Rectal smooth muscle tissue (tissue), 1 donor: ENCODE measurements at regions not wholly inside any gene's neighbourhood (a gene's known extent, or its start where the extent isn't known, plus 50 kb on each side); places are given as distances from the start of the nearest gene placed in this dataset.

Experiments used
- H3K27ac ChIP-seq: one replicate; pipeline ENCODE4 v1.7.0; 2013; ENCODE audit warnings: low read depth, low read length, inconsistent platforms
- H3K27me3 ChIP-seq: one replicate; pipeline ENCODE4 v1.7.0; 2013; ENCODE audit warnings: low read length; ENCODE audit not compliant: control insufficient read depth, insufficient read depth
- H3K36me3 ChIP-seq: one replicate; pipeline ENCODE4 v1.7.0; 2013; ENCODE audit warnings: low read length; ENCODE audit not compliant: control insufficient read depth, insufficient read depth
- H3K4me1 ChIP-seq: one replicate; pipeline ENCODE4 v1.7.0; 2013; ENCODE audit warnings: low read length; ENCODE audit not compliant: control insufficient read depth, insufficient read depth
- H3K4me3 ChIP-seq: one replicate; pipeline ENCODE4 v1.7.0; 2013; ENCODE audit warnings: low read length
- H3K9ac ChIP-seq: one replicate; pipeline ENCODE4 v1.7.0; 2013; ENCODE audit warnings: low read length

DNA sequence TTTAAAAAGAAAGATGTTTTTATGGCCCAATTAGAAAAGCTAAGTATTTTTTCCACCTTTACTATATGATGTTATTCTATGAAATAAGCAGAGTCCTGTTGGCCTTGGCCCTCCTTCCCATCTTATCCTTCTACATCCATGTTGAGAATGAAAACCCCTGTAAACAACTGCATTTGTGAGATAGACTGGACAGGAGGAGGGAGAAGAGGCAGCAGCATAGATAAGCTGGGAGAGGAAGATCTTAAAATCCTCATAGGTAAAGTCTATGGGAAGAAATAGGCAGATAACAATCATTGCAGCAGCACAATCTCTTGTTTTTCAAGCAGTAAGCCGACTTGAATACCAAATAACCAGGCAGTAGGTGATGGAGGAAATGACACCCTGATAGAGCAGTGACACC lies 207.6 kb upstream of the PARD3B start:
- Histone ChIP-seq H3K4me3 (no peak overlapping the region), H3K4me1 (peaks cover 5% of the 10 kb centered on the region), H3K27ac (no peak overlapping the region), H3K36me3 (no peaks in the 10 kb centered on the region), H3K27me3 (no peaks in the 10 kb centered on the region), H3K9ac (no peak overlapping the region)

DNA sequence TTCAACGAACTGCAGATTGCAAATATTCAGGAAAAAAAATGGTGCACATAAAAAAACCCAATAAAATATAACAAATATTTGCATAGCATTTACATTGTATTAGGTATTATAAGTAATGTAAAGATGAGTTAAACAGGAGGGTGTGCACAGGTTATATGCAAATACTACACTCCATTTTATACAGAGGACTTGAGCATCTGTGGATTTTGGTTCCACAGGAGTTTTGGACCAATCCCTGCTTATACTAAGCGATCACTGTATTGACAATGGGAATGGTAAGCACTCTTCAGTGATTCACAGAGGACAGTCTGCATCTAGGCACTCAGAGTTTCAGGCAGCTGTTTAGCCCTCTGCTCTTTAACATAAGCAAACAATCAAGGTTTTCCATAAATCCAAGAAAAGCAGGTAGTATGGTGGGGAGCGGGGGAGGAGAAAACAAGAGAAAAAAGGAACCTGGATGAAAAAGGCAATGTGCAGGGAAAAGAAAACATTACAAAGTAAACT lies 206.0 kb upstream of the PARD3B start:
- no peaks in the 10 kb centered on the region for H3K27me3 ChIP-seq
- no peak overlapping the region for H3K9ac ChIP-seq
- H3K36me3 ChIP-seq, result no peaks in the 10 kb centered on the region
- peaks cover 5% of the 10 kb centered on the region for H3K4me1 ChIP-seq
- H3K27ac ChIP-seq, result no peak overlapping the region
- no peak overlapping the region for H3K4me3 ChIP-seq

DNA sequence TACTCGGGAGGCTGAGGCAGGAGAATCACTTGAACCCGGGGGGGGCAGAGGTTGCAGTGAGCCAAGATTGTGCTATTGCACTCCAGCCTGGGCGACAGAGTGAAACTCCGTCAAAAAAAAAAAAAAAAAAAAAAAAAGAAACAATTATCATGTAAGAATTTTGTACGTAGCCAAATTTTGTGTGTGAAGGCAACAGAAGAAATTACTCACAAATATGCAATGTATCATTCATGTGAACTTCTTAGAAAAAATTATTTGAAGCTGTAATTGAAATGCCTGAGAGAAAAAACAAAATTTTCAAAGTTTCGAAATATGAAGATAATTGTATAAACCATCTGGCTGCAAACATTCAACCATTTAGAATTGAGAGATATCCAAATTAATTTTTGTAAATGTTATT lies 204.8 kb upstream of the PARD3B start:
- Histone ChIP-seq H3K27ac (no peak overlapping the region), H3K4me1 (peaks cover 4% of the 10 kb centered on the region), H3K9ac (no peak overlapping the region), H3K36me3 (no peaks in the 10 kb centered on the region), H3K27me3 (no peaks in the 10 kb centered on the region), H3K4me3 (no peak overlapping the region)

DNA sequence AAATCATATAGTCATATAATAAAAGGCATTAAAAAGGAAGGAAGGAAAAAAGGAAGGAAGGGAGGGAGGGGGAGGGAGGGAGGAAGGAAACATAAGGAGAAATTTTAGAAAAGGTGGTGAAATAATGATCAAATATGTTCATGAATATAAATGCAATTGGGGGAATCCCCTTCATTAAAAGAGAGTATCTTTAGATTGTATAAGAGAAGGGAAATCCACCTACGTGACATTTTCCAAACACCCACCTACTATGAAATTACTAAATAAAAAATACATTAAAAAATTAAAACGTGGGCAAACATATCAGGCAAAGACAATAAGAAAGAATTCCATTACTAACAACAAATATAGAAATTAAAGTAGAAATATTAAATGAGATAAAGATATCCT lies 203.4 kb upstream of the PARD3B start:
- Histone ChIP-seq H3K27me3 (no peaks in the 10 kb centered on the region), H3K27ac (no peak overlapping the region), H3K36me3 (no peaks in the 10 kb centered on the region), H3K4me1 (no peaks in the 10 kb centered on the region), H3K9ac (no peak overlapping the region), H3K4me3 (no peak overlapping the region)

DNA sequence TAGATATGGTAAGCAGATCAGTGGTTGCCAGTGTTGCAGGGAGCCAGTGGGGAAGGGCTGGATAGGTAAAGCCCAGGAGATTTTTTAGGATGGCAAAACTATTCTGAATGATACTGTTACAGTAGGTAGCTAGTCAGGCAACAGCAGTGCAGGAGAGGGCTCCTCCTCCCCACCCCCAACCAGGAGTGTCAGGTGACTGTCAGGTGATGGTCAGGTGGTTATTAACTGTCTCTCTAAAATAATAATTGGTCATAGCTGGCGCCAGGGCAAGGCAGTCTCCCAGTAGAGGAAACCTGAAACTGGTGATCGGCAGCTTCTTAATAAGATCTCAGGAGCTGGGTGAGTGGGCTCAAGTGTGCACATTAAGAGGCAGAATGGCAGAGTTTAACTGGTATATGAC lies 201.6 kb upstream of the PARD3B start:
- Histone ChIP-seq H3K9ac (no peak overlapping the region), H3K27ac (no peak overlapping the region), H3K36me3 (no peaks in the 10 kb centered on the region), H3K27me3 (no peaks in the 10 kb centered on the region), H3K4me1 (no peaks in the 10 kb centered on the region), H3K4me3 (no peak overlapping the region)

DNA sequence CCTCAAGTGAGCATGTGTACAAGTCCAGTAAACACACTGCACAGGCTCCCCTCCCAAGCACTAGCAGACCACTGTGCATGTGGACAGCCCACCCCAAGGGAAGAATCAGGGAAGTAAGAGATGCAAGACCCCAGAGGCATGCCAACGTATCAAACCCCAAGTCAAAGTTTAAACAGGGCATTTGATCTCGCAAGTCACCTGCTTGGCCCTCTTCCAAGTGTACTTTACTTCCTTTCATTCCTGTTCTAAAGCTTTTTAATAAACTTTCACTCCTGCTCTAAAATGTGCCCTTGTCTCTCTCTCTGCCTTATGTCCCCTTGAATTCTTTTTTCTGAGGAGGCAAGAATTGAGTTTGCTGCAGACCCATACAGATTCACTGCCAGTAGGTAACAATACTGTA lies 201.2 kb upstream of the PARD3B start:
- H3K36me3 ChIP-seq, result no peaks in the 10 kb centered on the region
- no peaks in the 10 kb centered on the region for H3K27me3 ChIP-seq
- no peak overlapping the region for H3K27ac ChIP-seq
- H3K9ac ChIP-seq, result no peak overlapping the region
- no peak overlapping the region for H3K4me3 ChIP-seq
- H3K4me1 ChIP-seq, result no peaks in the 10 kb centered on the region

DNA sequence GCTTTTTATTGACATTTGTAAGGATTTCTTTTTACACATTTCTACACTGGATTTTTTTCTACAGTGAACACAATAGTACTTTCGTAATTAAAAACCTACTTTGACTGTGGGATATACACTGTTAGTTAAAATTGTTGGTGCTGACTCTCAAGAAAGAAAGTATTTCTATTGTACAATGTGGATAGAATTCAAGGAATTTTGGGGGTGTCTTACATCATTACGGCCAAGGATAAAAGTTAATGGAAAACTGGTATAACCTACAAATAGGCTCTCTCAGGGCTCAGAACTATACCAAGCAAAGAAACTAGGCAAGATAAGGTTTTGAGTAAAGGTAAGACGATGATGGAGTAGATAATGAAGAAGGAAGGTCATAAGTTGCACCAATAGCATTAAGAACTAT lies 198.4 kb upstream of the PARD3B start:
- Histone ChIP-seq H3K4me1 (no peaks in the 10 kb centered on the region), H3K27ac (no peak overlapping the region), H3K27me3 (no peaks in the 10 kb centered on the region), H3K36me3 (no peaks in the 10 kb centered on the region), H3K9ac (no peak overlapping the region), H3K4me3 (no peak overlapping the region)

DNA sequence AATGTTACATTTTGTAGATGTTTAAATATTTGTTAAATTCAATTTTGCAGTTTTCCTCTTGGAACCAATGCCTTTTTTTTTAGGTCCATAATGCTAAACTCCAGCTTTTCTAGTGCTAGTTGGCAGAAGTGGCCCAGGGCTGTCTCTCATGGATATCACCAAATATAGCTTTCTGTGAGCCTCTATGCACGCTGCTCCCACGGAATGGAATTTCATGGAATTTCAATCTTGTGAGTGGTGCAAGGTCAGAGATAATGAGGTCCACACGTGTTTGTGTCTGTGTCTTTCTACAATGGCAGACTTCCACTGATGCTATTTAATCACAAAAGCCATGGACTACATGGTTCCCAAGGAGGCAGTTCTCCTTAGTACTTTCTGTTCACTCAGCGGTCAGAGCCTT lies 191.5 kb upstream of the PARD3B start:
- H3K27me3 ChIP-seq, result no peaks in the 10 kb centered on the region
- no peak overlapping the region for H3K4me3 ChIP-seq
- no peak overlapping the region for H3K27ac ChIP-seq
- no peaks in the 10 kb centered on the region for H3K36me3 ChIP-seq
- no peaks in the 10 kb centered on the region for H3K4me1 ChIP-seq
- H3K9ac ChIP-seq, result no peak overlapping the region

DNA sequence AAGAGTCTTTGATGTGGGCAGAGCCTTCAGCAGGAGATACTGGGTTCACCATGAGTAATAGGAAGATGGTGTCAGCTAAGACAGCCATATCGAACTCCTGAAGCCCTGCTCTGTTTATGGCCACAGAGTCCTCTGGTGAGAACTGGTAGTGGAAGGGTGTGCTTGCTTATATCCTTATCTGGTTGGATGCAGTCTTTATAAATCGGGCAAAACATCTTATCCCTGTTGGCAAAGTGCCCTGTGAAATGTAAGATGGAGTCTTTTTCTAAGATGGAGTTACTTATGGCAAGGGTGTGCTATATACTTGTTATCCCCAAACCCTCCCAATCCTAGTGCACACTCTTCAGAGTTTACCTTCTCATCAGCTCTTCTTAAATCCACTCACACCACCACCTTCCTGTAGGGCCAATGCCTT lies 190.8 kb upstream of the PARD3B start:
- Histone ChIP-seq H3K4me1 (no peaks in the 10 kb centered on the region), H3K27me3 (no peaks in the 10 kb centered on the region), H3K27ac (no peak overlapping the region), H3K9ac (no peak overlapping the region), H3K36me3 (no peaks in the 10 kb centered on the region), H3K4me3 (no peak overlapping the region)

DNA sequence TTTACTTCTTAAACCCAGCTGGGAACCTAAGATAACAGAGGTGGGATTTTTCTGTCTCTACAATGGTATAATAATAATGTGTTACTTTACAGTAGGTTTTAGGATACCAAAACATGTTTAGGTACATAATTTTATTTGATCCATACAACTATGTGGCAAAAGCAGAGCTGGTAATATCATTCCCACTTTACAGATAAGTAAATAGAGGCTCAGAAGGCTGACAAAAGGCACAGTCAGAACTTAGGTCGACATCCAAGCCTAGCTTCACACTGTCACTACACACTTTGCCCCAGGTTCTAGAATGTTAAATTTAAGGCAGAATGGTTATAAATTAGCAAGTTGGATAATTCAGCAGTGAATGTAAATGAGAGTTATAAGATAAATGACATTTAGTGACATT lies 189.6 kb upstream of the PARD3B start:
- Histone ChIP-seq H3K27me3 (no peaks in the 10 kb centered on the region), H3K36me3 (no peaks in the 10 kb centered on the region), H3K4me3 (no peak overlapping the region), H3K9ac (no peak overlapping the region), H3K27ac (no peak overlapping the region), H3K4me1 (no peaks in the 10 kb centered on the region)

DNA sequence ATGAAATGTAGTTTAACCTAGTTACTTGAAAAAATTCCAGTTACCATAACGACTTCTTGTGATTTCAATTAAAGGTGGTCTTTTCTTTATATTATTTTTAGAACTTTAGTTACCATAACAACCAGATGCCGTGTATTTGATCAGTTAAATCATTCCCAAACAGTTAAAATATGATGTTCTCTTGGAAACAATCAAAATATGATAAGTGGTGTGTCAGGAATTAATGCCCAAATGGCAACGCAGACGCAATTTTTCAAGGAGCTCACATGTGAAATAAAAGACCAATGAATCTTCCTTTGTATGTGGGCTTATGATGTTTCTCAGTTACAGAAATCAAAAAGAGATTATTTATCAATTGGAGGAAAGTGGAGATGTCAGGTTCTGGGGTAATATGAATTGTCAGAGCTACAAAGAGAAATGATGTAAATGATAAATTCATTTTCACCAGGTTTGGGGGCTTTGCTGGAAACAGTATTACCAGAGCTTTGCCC lies 189.1 kb upstream of the PARD3B start:
- Histone ChIP-seq H3K36me3 (no peaks in the 10 kb centered on the region), H3K27me3 (no peaks in the 10 kb centered on the region), H3K4me3 (no peak overlapping the region), H3K4me1 (no peaks in the 10 kb centered on the region), H3K27ac (no peak overlapping the region), H3K9ac (no peak overlapping the region)

DNA sequence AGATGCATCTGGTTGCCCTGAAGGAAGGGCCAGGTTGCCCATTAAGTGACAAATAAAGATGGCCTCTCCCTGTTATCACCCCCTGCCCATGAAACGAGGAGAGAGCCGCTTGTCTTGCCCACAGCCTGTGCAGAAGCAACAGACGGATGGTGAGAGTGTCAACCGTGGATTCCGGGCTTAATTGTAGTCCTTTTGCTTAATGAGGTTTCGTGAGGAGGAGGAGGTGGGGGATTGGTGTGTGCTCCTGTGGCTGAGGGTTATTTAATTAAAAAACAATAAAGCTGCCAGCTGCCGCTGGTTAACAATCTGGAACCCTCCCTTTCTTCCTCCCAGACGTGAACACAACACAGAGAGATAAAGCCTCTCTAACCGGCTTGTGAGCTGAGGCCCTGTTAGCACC lies 188.0 kb upstream of the PARD3B start:
- Histone ChIP-seq H3K4me3 (no peak overlapping the region), H3K4me1 (no peaks in the 10 kb centered on the region), H3K27me3 (no peaks in the 10 kb centered on the region), H3K36me3 (no peaks in the 10 kb centered on the region), H3K9ac (no peak overlapping the region), H3K27ac (no peak overlapping the region)

DNA sequence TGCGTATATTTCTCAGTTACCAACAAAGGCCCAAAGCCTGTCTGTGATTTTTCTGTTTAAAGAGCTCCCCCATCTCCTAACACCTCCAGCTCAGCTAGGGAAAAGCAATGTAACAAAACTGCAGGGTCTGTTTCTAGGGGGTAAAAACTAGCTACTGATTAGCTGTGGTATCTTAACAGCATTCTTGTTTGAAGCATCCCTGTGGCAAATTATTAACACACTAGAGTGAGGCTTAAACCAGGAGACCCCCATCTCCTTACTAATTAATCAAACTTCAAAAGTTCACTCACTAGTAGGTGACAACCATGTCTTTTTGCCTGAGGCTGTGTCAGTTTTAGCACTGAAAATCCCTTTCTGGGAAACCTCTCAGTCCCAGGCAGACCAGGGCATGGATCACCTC lies 186.2 kb upstream of the PARD3B start:
- Histone ChIP-seq H3K4me3 (no peak overlapping the region), H3K27ac (no peak overlapping the region), H3K9ac (no peak overlapping the region), H3K36me3 (no peaks in the 10 kb centered on the region), H3K4me1 (no peaks in the 10 kb centered on the region), H3K27me3 (no peaks in the 10 kb centered on the region)
